Breast epithelium (tissue), 3 donors: ENCODE measurements at regions not wholly inside any gene's neighbourhood (a gene's known extent, or its start where the extent isn't known, plus 50 kb on each side); places are given as distances from the start of the nearest gene placed in this dataset.

Source experiments
- CTCF ChIP-seq, 3 donors: fragments of 450-650 bp; IDR thresholded peaks; one replicate each; pipeline ENCODE4 v1.5.1; 2016 to 2017; ENCODE audit warnings: antibody characterized with exemption in 3 of 3, mild to moderate bottlenecking in 3 of 3, moderate library complexity in 3 of 3
- POLR2AphosphoS5 ChIP-seq, 3 donors: sonication (generic); formaldehyde crosslinking; IDR thresholded peaks; one replicate each; pipeline ENCODE4 v1.6.1; 2017; ENCODE audit warnings: antibody characterized with exemption in 3 of 3

- TF ChIP-seq CTCF (IDR thresholded peaks at IDR 0.05) (no peak), POLR2AphosphoS5 (IDR thresholded peaks at IDR 0.05) (no peak)
Observed at GRCh38 chr7:46715579-46715978, 794.5 kb upstream of the IGFBP3 start.
